ENCODE measurements at regions not wholly inside any gene's neighbourhood (a gene's known extent, or its start where the extent isn't known, plus 50 kb on each side); places are given as distances from the start of the nearest gene placed in this dataset.

- TF ChIP-seq CTCF (conservative IDR thresholded peaks at IDR 0.05; ENCODE audit: low read depth, low read length) (no peak), POLR2A (IDR thresholded peaks at IDR 0.05; ENCODE audit: low read depth, low read length) (no peak), FOS (IDR thresholded peaks at IDR 0.05; ENCODE audit: low read depth, low read length) (no peak), CEBPB (IDR thresholded peaks at IDR 0.05; ENCODE audit: low read depth, low read length) (no peak), SMC3 (IDR thresholded peaks at IDR 0.05; ENCODE audit: low read depth, low read length) (no peak), RAD21 (IDR thresholded peaks at IDR 0.05; ENCODE audit: low read length) (no peak), MAZ (IDR thresholded peaks at IDR 0.05; ENCODE audit: borderline replicate concordance, low read depth, low read length) (no peak), NFE2L2 (IDR thresholded peaks at IDR 0.05; ENCODE audit: low read depth, low read length) (no peak), ELK1 (IDR thresholded peaks at IDR 0.05; ENCODE audit: borderline replicate concordance, low read depth, low read length) (no peak), MAFK (IDR thresholded peaks at IDR 0.05; ENCODE audit: low read depth, low read length) (no peak), BHLHE40 (IDR thresholded peaks at IDR 0.05; ENCODE audit: low read depth, low read length) (no peak), USF2 (IDR thresholded peaks at IDR 0.05; ENCODE audit: low read depth, low read length) (no peak), CHD1 (IDR thresholded peaks at IDR 0.05; ENCODE audit: low read depth, low read length) (no peak), MXI1 (IDR thresholded peaks at IDR 0.05; ENCODE audit: borderline replicate concordance, low read depth, low read length) (no peak)
Measured at GRCh38 chr7:109735881-109736280, 1166.2 kb downstream of the DNAJB9 start.
